Omental fat pad (tissue), 3 donors: ENCODE measurements at regions not wholly inside any gene's neighbourhood (a gene's known extent, or its start where the extent isn't known, plus 50 kb on each side); places are given as distances from the start of the nearest gene placed in this dataset.

ENCODE experiments used
- ATAC-seq: fragments of 150-250 bp; one replicate; pipeline ENCODE4 v1.9.1; 2016; ENCODE audit warnings: mild to moderate bottlenecking, moderate library complexity; ENCODE audit not compliant: low FRiP score
- DNase-seq: peaks from one replicate; pipeline ENCODE4 v3.0.0-alpha.2; 2019; ENCODE audit warnings: low spot score
- CTCF ChIP-seq, 3 donors: fragments of 450-650 bp; IDR thresholded peaks; one replicate each; pipeline ENCODE4 v1.5.1; 2016 to 2017; ENCODE audit warnings: antibody characterized with exemption in 3 of 3, mild to moderate bottlenecking in 3 of 3, moderate library complexity in 2 of 3

GRCh38 chr5:40397091-40397490, 282.6 kb upstream of the PTGER4 start:
- no peak for ATAC-seq
- TF ChIP-seq CTCF (IDR thresholded peaks at IDR 0.05) = no peak

GRCh38 chr5:40396317-40396716, 283.4 kb upstream of the PTGER4 start:
- ATAC-seq (no peak), DNase-seq (no peak)
- no peak for TF ChIP-seq CTCF (IDR thresholded peaks at IDR 0.05)

More at GRCh38 chr5:40397091-40397490, 282.6 kb upstream of the PTGER4 start:
- DNase-seq = no peak

GRCh38 chr5:40395251-40395650, 284.5 kb upstream of the PTGER4 start:
- no peak for ATAC-seq
- TF ChIP-seq CTCF (IDR thresholded peaks at IDR 0.05) = no peak
- no peak for DNase-seq

- TF ChIP-seq CTCF (IDR thresholded peaks at IDR 0.05) = no peak
- ATAC-seq = no peak
- DNase-seq = no peak
Observed at GRCh38 chr5:40394698-40395097, 285.0 kb upstream of the PTGER4 start.

GRCh38 chr5:40391642-40392041, 288.1 kb upstream of the PTGER4 start:
- TF ChIP-seq CTCF (IDR thresholded peaks at IDR 0.05) = no peak
- DNase-seq = no peak
- ATAC-seq = no peak

GRCh38 chr5:40390281-40391149, 289.2 kb upstream of the PTGER4 start:
- TF ChIP-seq CTCF (IDR thresholded peaks at IDR 0.05) = no peak
- DNase-seq = no peak
- no peak for ATAC-seq

GRCh38 chr5:40389591-40389990, 290.1 kb upstream of the PTGER4 start:
- TF ChIP-seq CTCF (IDR thresholded peaks at IDR 0.05) = no peak
- DNase-seq = no peak
- ATAC-seq = no peak
